HG03095 (cell line): ENCODE measurements at regions not wholly inside any gene's neighbourhood (a gene's known extent, or its start where the extent isn't known, plus 50 kb on each side); places are given as distances from the start of the nearest gene placed in this dataset.
A peak's percentile ranks its signal among the peaks of the same experiment; 100 is the strongest.

Experiments
- ATAC-seq: cut with Tn5 transposase; IDR thresholded peaks from one replicate; pipeline ENCODE4 v1.9.1; 2021; ENCODE audit warnings: moderate library complexity; ENCODE audit not compliant: unreplicated experiment

- no peak for ATAC-seq
These were observed 137.4 kb upstream of the RBMS1 start for GRCh38 chr2:160630801-160631590.

GRCh38 chr2:160632084-160632975, 138.7 kb upstream of the RBMS1 start:
- ATAC-seq: no peak

- ATAC-seq: no peak
These were observed 140.8 kb upstream of the RBMS1 start for GRCh38 chr2:160634436-160634835.

DNA sequence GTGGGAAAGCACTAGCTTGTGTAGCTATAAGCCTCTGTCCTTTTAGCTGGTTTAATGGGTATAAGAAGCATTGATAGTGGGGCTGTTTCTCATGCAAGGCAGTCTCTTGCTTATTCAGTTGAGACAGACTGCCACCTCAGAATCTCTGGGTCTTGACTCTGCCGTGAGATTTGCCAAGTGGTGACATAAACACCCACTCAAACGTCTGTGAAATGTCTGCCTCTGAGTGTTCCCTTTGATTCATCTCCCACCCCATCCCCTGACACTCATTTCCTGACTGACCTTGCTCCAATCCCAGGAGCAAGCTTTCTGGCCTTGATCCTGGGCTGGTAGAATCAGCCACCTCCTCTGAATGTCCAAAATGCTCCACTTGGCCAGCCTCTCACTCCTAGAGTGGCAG, 141.9 kb upstream of the RBMS1 start:
- ATAC-seq: no peak

- no peak for ATAC-seq
These were observed 145.9 kb upstream of the RBMS1 start for GRCh38 chr2:160639472-160639871.

GRCh38 chr2:160646684-160647444, 153.3 kb upstream of the RBMS1 start:
- no peak for ATAC-seq

DNA sequence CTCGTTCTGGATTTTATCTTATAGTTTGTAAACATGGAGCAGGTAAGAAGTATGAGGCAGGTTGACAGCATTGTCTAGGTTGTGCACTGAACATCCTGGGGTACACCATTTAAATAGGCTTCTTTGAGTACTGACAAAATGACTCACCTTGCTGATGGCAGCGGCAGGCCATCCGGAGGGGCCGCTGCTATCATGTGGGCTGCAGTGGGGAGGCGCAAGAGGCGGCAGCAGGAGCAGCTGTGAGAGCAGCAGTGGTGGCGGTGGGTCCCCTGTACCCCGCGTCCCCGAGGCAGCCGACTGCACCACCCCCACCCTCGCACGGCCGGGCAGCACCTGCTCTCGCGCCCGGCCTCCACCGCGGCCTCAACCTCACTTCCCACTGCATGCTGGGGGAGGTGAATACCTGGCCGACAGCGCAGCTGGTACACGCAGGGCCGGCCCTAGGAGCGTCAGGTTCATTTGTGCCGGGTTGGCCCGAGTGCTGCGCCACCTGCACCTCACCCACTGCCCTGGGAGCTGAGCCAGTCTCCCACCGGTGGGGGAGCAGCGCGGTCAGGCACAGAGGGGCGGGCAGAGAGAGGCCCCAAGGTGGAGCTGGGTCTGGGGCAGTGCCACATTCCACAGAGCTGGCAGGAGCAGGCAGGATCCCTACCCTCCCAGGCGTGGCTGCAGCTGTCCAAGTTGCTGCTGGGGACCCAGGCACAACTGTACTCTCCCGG, 154.5 kb upstream of the RBMS1 start:
- ATAC-seq: no peak

DNA sequence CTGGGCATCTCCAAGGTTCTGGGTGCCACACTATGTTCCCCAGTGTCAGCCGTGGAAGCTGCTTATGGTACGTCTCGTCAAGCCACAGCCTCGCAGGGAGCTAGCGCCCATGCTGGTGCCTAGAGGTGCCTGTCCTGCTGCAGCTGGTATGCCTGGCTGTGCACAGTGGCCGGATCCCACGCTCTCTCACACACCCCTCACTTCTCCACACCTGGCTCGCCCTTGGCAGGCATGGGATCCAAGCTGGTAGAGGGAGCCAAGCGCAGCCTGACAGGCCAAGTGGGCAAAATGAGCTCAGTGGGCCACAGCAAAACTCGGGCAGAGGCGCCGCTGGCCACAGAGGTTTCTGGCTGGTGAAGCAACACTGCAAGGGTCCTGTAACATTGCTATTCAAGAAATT, 156.1 kb upstream of the RBMS1 start:
- no peak for ATAC-seq

DNA sequence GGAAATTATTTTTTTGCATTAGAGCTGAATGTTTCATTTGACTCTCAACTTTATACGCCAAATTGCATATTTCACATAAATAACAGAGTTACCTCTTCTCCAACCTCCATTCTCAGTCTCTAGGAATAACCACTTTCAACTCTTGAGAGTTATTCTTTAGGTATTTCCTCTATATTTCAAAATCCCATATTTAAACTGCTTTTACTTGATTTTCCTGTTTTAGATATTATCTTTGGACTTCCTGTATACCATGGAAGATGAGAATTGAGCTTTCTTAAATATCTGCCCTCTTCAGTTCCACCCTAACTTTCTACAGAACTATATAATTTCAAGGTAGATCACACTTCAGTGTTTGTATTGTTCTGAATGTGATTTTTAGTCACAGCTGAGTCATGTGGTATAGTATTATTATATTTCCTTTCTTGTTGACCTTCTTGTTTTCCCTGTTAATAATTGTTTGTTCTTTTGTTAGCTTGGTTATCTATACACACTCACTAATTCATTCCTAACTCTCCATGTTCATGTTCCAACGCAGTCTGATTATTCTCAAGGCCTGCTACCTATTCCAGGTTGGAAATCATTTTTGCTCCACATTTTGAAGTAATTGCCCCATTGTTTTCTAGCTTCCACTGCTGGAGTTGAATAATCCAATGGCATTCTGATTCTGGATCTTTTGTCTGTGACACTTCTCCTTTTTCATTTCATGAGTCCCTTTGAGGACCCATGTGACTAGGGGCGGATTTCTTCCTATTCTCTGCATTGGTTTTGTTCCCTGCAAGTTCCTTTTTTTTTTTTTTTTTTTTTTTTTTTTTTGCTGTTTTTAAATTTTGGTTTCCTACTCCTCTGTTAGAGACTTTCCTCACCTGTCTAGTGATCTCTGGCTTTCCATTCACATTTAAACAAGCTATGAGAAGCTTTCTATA, 156.8 kb upstream of the RBMS1 start:
- no peak for ATAC-seq

GRCh38 chr2:160651416-160652200, 158.0 kb upstream of the RBMS1 start:
- no peak for ATAC-seq

GRCh38 chr2:160652236-160652635, 158.6 kb upstream of the RBMS1 start:
- ATAC-seq: no peak

- ATAC-seq: no peak
These were observed 163.6 kb upstream of the RBMS1 start for GRCh38 chr2:160657196-160657595.

GRCh38 chr2:160658851-160659250, 165.2 kb upstream of the RBMS1 start:
- no peak for ATAC-seq

DNA sequence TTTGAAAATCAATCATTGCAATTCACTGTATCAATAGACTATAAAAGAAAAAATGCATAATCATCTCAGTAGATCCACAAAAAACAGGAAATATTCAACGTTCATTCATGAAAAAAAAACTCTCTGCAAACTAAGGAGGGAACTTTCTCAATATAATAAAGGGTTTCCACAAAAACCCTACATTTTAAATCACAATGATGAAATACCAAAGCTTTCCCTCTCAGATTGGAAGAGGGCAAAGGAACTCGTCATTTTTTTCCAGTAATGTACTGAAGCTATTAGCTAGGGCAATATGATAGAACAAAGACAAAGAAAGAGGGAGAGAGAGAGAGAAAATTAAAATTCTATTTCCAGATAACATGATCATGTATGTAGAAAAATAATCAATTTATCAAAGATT, 167.1 kb upstream of the RBMS1 start:
- ATAC-seq: no peak

GRCh38 chr2:160664603-160665140, 171.1 kb upstream of the RBMS1 start:
- no peak for ATAC-seq

DNA sequence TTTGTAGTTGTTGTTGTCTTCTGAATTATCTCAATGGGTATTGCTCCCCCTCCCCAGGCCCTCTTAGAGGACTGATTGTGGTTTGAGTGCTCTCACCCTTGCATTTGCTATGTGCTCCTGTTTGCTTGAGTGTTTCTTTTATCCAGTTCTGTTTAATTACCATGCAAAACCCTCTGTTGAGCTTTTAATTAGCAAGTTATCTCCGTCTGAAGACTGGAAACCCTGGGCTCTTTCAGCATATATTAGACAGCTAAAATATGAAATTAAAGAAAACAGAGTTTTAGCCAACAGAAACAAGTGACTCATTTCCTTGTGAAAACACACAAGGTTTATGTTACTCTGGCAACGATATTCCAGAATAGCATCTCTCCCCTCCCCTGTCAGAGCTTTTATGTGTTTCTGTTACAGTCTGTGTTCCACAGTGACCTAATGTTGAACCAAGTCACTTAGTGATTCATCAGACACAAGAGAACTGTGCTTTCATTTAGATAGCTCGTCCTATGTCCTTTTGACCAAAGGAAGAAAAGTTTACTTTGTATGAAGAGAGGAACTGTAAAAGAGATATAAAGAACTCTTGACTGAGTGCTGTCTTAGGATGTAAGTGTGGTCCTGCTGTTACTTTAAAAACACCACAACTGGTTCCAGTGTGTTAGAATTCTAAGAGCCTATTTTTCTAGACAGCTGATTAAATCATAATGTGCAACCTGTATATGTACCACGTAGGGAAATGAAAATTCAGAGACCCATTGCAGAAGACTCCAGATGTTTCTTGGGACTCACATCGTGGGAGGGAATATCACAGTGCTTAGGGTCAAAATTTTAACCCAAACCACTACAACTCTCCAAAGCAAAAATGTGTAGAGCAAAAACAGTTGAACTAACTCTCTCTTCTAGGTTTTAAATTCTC, 172.8 kb upstream of the RBMS1 start:
- ATAC-seq: peak; percentile 84

- ATAC-seq: no peak
These were observed 174.2 kb upstream of the RBMS1 start for GRCh38 chr2:160667811-160668210.

GRCh38 chr2:160670618-160671017, 177.0 kb upstream of the RBMS1 start:
- ATAC-seq: no peak
